SU-DHL-6 (cell line): ENCODE measurements at regions not wholly inside any gene's neighbourhood (a gene's known extent, or its start where the extent isn't known, plus 50 kb on each side); places are given as distances from the start of the nearest gene placed in this dataset.

Experiments used
- EZH2phosphoT487 ChIP-seq: fragments of 200-600 bp; sonication (generic), shearing (Covaris generic); conservative IDR thresholded peaks from 2 replicates; pipeline ENCODE4 v1.6.1; 2018; ENCODE audit warnings: mild to moderate bottlenecking, antibody characterized with exemption, low read length, moderate library complexity, mixed read lengths
- TF ChIP-seq, protein P1 (sequence below): fragments of 200-600 bp; sonication (generic); IDR thresholded peaks from one replicate; pipeline ENCODE4 v1.5.1; 2017; ENCODE audit warnings: antibody characterized with exemption, mild to moderate bottlenecking, low read length, moderate library complexity; ENCODE audit not compliant: insufficient read depth, poor library complexity, severe bottlenecking

GRCh38 chr16:51864575-51864974 lies 682.4 kb downstream of the TOX3 start:
- TF ChIP-seq, protein P1, sequence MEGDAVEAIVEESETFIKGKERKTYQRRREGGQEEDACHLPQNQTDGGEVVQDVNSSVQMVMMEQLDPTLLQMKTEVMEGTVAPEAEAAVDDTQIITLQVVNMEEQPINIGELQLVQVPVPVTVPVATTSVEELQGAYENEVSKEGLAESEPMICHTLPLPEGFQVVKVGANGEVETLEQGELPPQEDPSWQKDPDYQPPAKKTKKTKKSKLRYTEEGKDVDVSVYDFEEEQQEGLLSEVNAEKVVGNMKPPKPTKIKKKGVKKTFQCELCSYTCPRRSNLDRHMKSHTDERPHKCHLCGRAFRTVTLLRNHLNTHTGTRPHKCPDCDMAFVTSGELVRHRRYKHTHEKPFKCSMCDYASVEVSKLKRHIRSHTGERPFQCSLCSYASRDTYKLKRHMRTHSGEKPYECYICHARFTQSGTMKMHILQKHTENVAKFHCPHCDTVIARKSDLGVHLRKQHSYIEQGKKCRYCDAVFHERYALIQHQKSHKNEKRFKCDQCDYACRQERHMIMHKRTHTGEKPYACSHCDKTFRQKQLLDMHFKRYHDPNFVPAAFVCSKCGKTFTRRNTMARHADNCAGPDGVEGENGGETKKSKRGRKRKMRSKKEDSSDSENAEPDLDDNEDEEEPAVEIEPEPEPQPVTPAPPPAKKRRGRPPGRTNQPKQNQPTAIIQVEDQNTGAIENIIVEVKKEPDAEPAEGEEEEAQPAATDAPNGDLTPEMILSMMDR, result no peak
- TF ChIP-seq EZH2phosphoT487, result no peak
